Upper lobe of left lung (tissue), 4 donors: ENCODE measurements at regions not wholly inside any gene's neighbourhood (a gene's known extent, or its start where the extent isn't known, plus 50 kb on each side); places are given as distances from the start of the nearest gene placed in this dataset.

Experiments used
- POLR2A ChIP-seq, 4 donors: fragments of 450-650 bp; IDR thresholded peaks; one replicate each; pipeline ENCODE4 v1.5.1; 2016 to 2017; ENCODE audit warnings: antibody characterized with exemption in 4 of 4, mild to moderate bottlenecking in 2 of 4
- TF ChIP-seq, protein P1 (sequence below), 6 experiments: fragments of 450-650 bp in 4 of 6; fragments of 200-600 bp in 2 of 6; sonication (generic) in 2 of 6; IDR thresholded peaks; one replicate each; pipeline ENCODE4 v1.5.1; 2016 to 2019; ENCODE audit warnings: antibody characterized with exemption in 6 of 6

DNA sequence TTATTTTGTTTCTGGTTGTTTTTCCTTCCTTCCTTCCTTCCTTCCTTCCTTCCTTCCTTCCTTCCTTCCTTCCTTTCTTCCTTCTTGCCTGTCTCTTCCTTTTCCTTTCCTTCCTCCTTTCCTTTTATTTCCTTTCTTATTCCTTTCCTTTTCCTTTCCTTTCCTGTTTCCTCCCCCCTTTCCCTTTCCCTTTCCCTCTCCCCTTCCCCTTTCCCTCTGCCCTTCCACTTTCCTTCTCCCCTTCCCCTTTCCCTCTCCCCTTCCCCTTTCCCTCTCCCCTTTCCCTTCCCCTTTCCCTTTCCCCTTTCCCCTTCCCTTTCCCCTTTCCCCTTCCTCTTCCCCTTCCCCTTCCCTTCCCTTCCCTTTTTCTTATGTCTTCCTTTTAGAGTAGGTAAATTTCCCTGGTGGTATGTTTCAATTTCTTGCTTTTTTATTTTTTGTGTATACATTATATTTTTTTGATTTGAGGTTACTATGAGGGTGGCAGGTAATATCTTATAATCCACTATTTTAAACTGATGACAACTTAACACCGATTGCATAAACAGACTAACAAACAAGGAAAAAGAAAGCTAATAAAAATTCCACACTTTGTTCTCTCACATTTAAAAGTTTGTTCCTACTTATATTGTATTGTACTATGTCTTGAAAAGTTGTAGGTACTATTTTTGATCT lies 311.0 kb upstream of the FSHR start:
- no peak for TF ChIP-seq POLR2A (IDR thresholded peaks at IDR 0.05)
- TF ChIP-seq, protein P1, sequence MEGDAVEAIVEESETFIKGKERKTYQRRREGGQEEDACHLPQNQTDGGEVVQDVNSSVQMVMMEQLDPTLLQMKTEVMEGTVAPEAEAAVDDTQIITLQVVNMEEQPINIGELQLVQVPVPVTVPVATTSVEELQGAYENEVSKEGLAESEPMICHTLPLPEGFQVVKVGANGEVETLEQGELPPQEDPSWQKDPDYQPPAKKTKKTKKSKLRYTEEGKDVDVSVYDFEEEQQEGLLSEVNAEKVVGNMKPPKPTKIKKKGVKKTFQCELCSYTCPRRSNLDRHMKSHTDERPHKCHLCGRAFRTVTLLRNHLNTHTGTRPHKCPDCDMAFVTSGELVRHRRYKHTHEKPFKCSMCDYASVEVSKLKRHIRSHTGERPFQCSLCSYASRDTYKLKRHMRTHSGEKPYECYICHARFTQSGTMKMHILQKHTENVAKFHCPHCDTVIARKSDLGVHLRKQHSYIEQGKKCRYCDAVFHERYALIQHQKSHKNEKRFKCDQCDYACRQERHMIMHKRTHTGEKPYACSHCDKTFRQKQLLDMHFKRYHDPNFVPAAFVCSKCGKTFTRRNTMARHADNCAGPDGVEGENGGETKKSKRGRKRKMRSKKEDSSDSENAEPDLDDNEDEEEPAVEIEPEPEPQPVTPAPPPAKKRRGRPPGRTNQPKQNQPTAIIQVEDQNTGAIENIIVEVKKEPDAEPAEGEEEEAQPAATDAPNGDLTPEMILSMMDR (IDR thresholded peaks at IDR 0.05) = no peak
